ENCODE measurements at regions not wholly inside any gene's neighbourhood (a gene's known extent, or its start where the extent isn't known, plus 50 kb on each side); places are given as distances from the start of the nearest gene placed in this dataset.

DNA sequence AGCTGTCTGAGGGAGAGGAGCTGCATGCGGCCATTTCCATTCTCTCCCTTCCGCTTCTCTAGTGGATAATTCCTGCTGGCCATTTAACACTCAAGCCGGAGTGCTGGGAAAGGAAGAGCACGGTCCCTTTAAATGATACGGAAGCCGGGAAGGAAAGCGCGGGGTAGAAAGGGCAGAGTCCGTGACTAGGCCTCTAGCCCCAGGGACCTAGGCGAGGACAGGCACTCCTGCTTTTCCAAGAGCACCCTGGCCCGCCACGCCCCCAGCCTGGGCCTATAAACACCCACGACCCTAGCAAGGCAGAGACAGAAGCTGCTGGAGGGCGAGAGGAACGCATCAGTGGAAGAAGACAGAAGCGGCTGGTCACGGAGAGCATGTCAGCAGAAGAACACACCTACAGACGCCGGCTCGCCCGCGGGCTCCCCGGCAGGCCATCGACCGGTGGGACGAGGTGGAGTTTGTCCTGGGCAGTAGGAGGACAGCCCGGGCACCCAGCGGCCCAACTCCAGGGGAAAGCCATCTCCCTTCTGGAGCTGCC, 1206.6 kb upstream of the TMEM132C start:
- no peaks in the 10 kb centered on the region for H3K27me3 Mint-ChIP-seq (ENCODE audit: low read depth)
- no peak overlapping the region for H2BK120ac ChIP-seq (ENCODE audit: low read depth, low read length, poor library complexity, severe bottlenecking)
- H3K23me2 ChIP-seq (ENCODE audit: insufficient read length, low read depth, low read length, poor library complexity, severe bottlenecking): no peaks in the 10 kb centered on the region
- no peak overlapping the region for H2BK5ac ChIP-seq (ENCODE audit: insufficient read length, low read length)
- H2BK12ac ChIP-seq (ENCODE audit: insufficient read length, low read depth, low read length): no peak overlapping the region
- no peak overlapping the region for H3K27ac ChIP-seq (ENCODE audit: insufficient read length, low read depth, low read length)
- no peaks in the 10 kb centered on the region for H3K9me3 ChIP-seq (ENCODE audit: control insufficient read depth, low read depth, low read length)
- TF ChIP-seq, protein P1, sequence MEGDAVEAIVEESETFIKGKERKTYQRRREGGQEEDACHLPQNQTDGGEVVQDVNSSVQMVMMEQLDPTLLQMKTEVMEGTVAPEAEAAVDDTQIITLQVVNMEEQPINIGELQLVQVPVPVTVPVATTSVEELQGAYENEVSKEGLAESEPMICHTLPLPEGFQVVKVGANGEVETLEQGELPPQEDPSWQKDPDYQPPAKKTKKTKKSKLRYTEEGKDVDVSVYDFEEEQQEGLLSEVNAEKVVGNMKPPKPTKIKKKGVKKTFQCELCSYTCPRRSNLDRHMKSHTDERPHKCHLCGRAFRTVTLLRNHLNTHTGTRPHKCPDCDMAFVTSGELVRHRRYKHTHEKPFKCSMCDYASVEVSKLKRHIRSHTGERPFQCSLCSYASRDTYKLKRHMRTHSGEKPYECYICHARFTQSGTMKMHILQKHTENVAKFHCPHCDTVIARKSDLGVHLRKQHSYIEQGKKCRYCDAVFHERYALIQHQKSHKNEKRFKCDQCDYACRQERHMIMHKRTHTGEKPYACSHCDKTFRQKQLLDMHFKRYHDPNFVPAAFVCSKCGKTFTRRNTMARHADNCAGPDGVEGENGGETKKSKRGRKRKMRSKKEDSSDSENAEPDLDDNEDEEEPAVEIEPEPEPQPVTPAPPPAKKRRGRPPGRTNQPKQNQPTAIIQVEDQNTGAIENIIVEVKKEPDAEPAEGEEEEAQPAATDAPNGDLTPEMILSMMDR (conservative IDR thresholded peaks at IDR 0.05): no peak
- H3K36me3 Mint-ChIP-seq (ENCODE audit: insufficient read depth in 1 of 3, low read depth in 3 of 3): no peaks in the 10 kb centered on the region
- no peaks in the 10 kb centered on the region for H3K4me1 ChIP-seq (ENCODE audit: insufficient read depth, low read length)
- no peak overlapping the region for H2BK20ac ChIP-seq (ENCODE audit: low read depth, low read length, poor library complexity, severe bottlenecking)
- no peak overlapping the region for H3K56ac ChIP-seq (ENCODE audit: insufficient read length, low read depth, low read length)
- no peaks in the 10 kb centered on the region for H3K79me1 ChIP-seq (ENCODE audit: insufficient read depth, low read depth, low read length, poor library complexity, severe bottlenecking)
- H3K14ac ChIP-seq (ENCODE audit: insufficient read depth, low read length): no peak overlapping the region
- no peak overlapping the region for H3K9ac ChIP-seq (ENCODE audit: extremely low read depth, insufficient read length, low read length)
- H2AK5ac ChIP-seq (ENCODE audit: insufficient read length, low read length): no peak overlapping the region
- no peaks in the 10 kb centered on the region for H3K79me2 ChIP-seq (ENCODE audit: insufficient read depth, low read length)
- H2BK15ac ChIP-seq (ENCODE audit: low read depth, low read length): no peak overlapping the region
- H4K20me1 ChIP-seq (ENCODE audit: control insufficient read depth, insufficient read depth, insufficient read length): no peaks in the 10 kb centered on the region
- no peak overlapping the region for H3K23ac ChIP-seq (ENCODE audit: insufficient read length, low read depth, low read length)
- H3K4me1 Mint-ChIP-seq: peaks cover 6 to 12% of the 10 kb centered on the region in 2 experiments; a peak in 3 of 4 replicates
- no peak overlapping the region for H3T11ph ChIP-seq (ENCODE audit: low read length)
- DNase-seq: peak; percentile 45
- no peak overlapping the region for H4K91ac ChIP-seq (ENCODE audit: insufficient read length, low read depth, low read length)
- H4K5ac ChIP-seq (ENCODE audit: insufficient read length, low read depth, low read length): no peak overlapping the region
- whole genome bisulfite sequencing (ENCODE audit: extremely low coverage, insufficient read length, low lambda C conversion rate): no CpG with 5 or more reads among the region's 28 CpGs
- H4K8ac ChIP-seq (replicated peaks; ENCODE audit: insufficient read length, low read depth, low read length): no peak overlapping the region
- no peak overlapping the region for H2AFZ ChIP-seq (ENCODE audit: low read length)
- H3K4me3 Mint-ChIP-seq: no peak overlapping the region
- no peak overlapping the region for H3K4ac ChIP-seq (ENCODE audit: low read depth, low read length)
- no peaks in the 10 kb centered on the region for H3K9me3 Mint-ChIP-seq
- no peak overlapping the region for H3K4me2 ChIP-seq (ENCODE audit: insufficient read depth, insufficient read length, low read length)
- no peaks in the 10 kb centered on the region for H3K27me3 ChIP-seq (ENCODE audit: insufficient read depth, low read length)
- no peak overlapping the region for H3K18ac ChIP-seq (ENCODE audit: insufficient read length, low read depth, low read length)
- no peak overlapping the region; a peak in 1 of 7 replicates for H3K27ac Mint-ChIP-seq

Measured in H9 (cell line).